H9 (cell line): ENCODE measurements at regions not wholly inside any gene's neighbourhood (a gene's known extent, or its start where the extent isn't known, plus 50 kb on each side); places are given as distances from the start of the nearest gene placed in this dataset.

Experiments used
- DNase-seq: peaks from one replicate; pipeline ENCODE4 v3.0.0-alpha.2; 2017
- H2AFZ ChIP-seq: one replicate; pipeline ENCODE4 v1.6.1; 2013; ENCODE audit warnings: mild to moderate bottlenecking, low read length, control low read depth, moderate library complexity
- H2AK5ac ChIP-seq: 2 replicates; pipeline ENCODE4 v1.6.1; 2013; ENCODE audit warnings: low read length, control low read depth, mixed read lengths; ENCODE audit not compliant: insufficient read length
- H2BK120ac ChIP-seq: one replicate; pipeline ENCODE4 v1.6.1; 2013; ENCODE audit warnings: low read depth, mild to moderate bottlenecking, low read length, control low read depth, inconsistent platforms; ENCODE audit not compliant: poor library complexity, severe bottlenecking
- H2BK12ac ChIP-seq: 2 replicates; pipeline ENCODE4 v1.6.1; 2013; ENCODE audit warnings: low read length, control low read depth, mixed read lengths, low read depth; ENCODE audit not compliant: insufficient read length
- H2BK15ac ChIP-seq: 2 replicates; pipeline ENCODE4 v1.6.1; 2013; ENCODE audit warnings: low read depth, low read length, control low read depth
- H2BK20ac ChIP-seq: one replicate; pipeline ENCODE4 v1.6.1; 2013; ENCODE audit warnings: low read depth, mild to moderate bottlenecking, low read length, control low read depth, inconsistent platforms; ENCODE audit not compliant: poor library complexity, severe bottlenecking
- H2BK5ac ChIP-seq: 2 replicates; pipeline ENCODE4 v1.6.1; 2013; ENCODE audit warnings: low read length, control low read depth, mixed read lengths; ENCODE audit not compliant: insufficient read length
- H3K14ac ChIP-seq: 2 replicates; pipeline ENCODE4 v1.6.1; 2013; ENCODE audit warnings: low read length, control low read depth; ENCODE audit not compliant: insufficient read depth
- H3K18ac ChIP-seq: 2 replicates; pipeline ENCODE4 v1.6.1; 2013; ENCODE audit warnings: low read depth, mild to moderate bottlenecking, mixed read lengths, low read length, control low read depth; ENCODE audit not compliant: insufficient read length
- H3K23ac ChIP-seq: 2 replicates; pipeline ENCODE4 v1.6.1; 2013; ENCODE audit warnings: low read length, control low read depth, mixed read lengths, low read depth; ENCODE audit not compliant: insufficient read length
- H3K23me2 ChIP-seq: 2 replicates; pipeline ENCODE4 v1.6.1; 2013; ENCODE audit warnings: low read depth, mild to moderate bottlenecking, mixed read lengths, low read length, control low read depth; ENCODE audit not compliant: insufficient read length, poor library complexity, severe bottlenecking
- H3K27ac ChIP-seq: 2 replicates; pipeline ENCODE4 v1.5.1; 2013; ENCODE audit warnings: low read length, control low read depth, mixed read lengths, low read depth; ENCODE audit not compliant: insufficient read length
- H3K27me3 ChIP-seq: 2 replicates; pipeline ENCODE4 v1.6.1; 2013; ENCODE audit warnings: low read length, control low read depth, inconsistent platforms; ENCODE audit not compliant: insufficient read depth
- H3K4ac ChIP-seq: 2 replicates; pipeline ENCODE4 v1.6.1; 2013; ENCODE audit warnings: low read depth, mild to moderate bottlenecking, control low read depth, inconsistent platforms, low read length, moderate library complexity
- H3K4me1 ChIP-seq: 2 replicates; pipeline ENCODE4 v1.6.1; 2013; ENCODE audit warnings: low read length, control low read depth, inconsistent platforms; ENCODE audit not compliant: insufficient read depth
- H3K4me2 ChIP-seq: 2 replicates; pipeline ENCODE4 v1.6.1; 2013; ENCODE audit warnings: low read length, control low read depth, mixed read lengths; ENCODE audit not compliant: insufficient read length, insufficient read depth
- H3K56ac ChIP-seq: 2 replicates; pipeline ENCODE4 v1.6.1; 2013; ENCODE audit warnings: low read depth, mild to moderate bottlenecking, mixed read lengths, low read length, control low read depth; ENCODE audit not compliant: insufficient read length
- H3K79me1 ChIP-seq: 2 replicates; pipeline ENCODE4 v1.6.1; 2013; ENCODE audit warnings: low read depth, mild to moderate bottlenecking, moderate library complexity, low read length, control low read depth, inconsistent platforms; ENCODE audit not compliant: insufficient read depth, poor library complexity, severe bottlenecking
- H3K79me2 ChIP-seq: 2 replicates; pipeline ENCODE4 v1.6.1; 2013; ENCODE audit warnings: low read length, control low read depth, inconsistent platforms; ENCODE audit not compliant: insufficient read depth
- H3K9ac ChIP-seq: 2 replicates; pipeline ENCODE4 v1.6.1; 2013; ENCODE audit warnings: low read length, control low read depth, mixed read lengths; ENCODE audit not compliant: insufficient read length; ENCODE audit errors: extremely low read depth
- H3K9me3 ChIP-seq: one replicate; pipeline ENCODE4 v1.6.1; 2013; ENCODE audit warnings: low read depth, low read length, inconsistent platforms; ENCODE audit not compliant: control insufficient read depth
- H3T11ph ChIP-seq: one replicate; pipeline ENCODE4 v1.6.1; 2013; ENCODE audit warnings: mild to moderate bottlenecking, low read length, control low read depth, inconsistent platforms
- H4K20me1 ChIP-seq: one replicate; pipeline ENCODE4 v1.6.1; 2013; ENCODE audit not compliant: control insufficient read depth, insufficient read length, insufficient read depth
- H4K5ac ChIP-seq: 2 replicates; pipeline ENCODE4 v1.6.1; 2013; ENCODE audit warnings: low read depth, mild to moderate bottlenecking, mixed read lengths, low read length, control low read depth; ENCODE audit not compliant: insufficient read length
- H4K8ac ChIP-seq: replicated peaks from 2 replicates; pipeline ENCODE4 v1.6.1; 2013; ENCODE audit warnings: low read length, control low read depth, mixed read lengths, low read depth; ENCODE audit not compliant: insufficient read length
- H4K91ac ChIP-seq: 2 replicates; pipeline ENCODE4 v1.6.1; 2013; ENCODE audit warnings: low read depth, mild to moderate bottlenecking, moderate library complexity, mixed read lengths, low read length, control low read depth; ENCODE audit not compliant: insufficient read length
- H3K27ac Mint-ChIP-seq, 3 experiments: 2 replicates in 2 of 3; 3 replicates in 1 of 3; pipeline ENCODE4 v1.8.0; 2020 to 2021; ENCODE audit warnings: mixed read lengths in 3 of 3, mild to moderate bottlenecking in 1 of 3, moderate library complexity in 1 of 3
- H3K27me3 Mint-ChIP-seq: 2 replicates; pipeline ENCODE4 v1.8.0; 2021; ENCODE audit warnings: low read depth, mild to moderate bottlenecking, moderate library complexity, mixed read lengths
- H3K36me3 Mint-ChIP-seq, 3 experiments: 2 replicates in 2 of 3; 3 replicates in 1 of 3; pipeline ENCODE4 v1.8.0; 2020 to 2021; ENCODE audit warnings: low read depth in 3 of 3, mixed read lengths in 3 of 3; ENCODE audit not compliant: insufficient read depth in 1 of 3
- H3K4me1 Mint-ChIP-seq, 2 experiments: 2 replicates each; pipeline ENCODE4 v1.8.0; 2020; ENCODE audit warnings: mixed read lengths in 2 of 2
- H3K4me3 Mint-ChIP-seq, 2 experiments: 2 replicates in 1 of 2; 3 replicates in 1 of 2; pipeline ENCODE4 v1.8.0; 2020 to 2021; ENCODE audit warnings: mild to moderate bottlenecking in 2 of 2, mixed read lengths in 2 of 2, moderate library complexity in 1 of 2
- H3K9me3 Mint-ChIP-seq, 2 experiments: 2 replicates in 1 of 2; 3 replicates in 1 of 2; pipeline ENCODE4 v1.8.0; 2020; ENCODE audit warnings: mild to moderate bottlenecking in 2 of 2, mixed read lengths in 2 of 2, moderate library complexity in 1 of 2
- WGBS: extraction: QIAGEN DNeasy Blood & Tissue Kit; methylation state at CpG from one replicate; pipeline ENCODE4 v1.1.7; 2013; ENCODE audit warnings: missing lambda C conversion rate, low lambda C conversion rate, mixed read lengths; ENCODE audit not compliant: insufficient read length; ENCODE audit errors: extremely low coverage; 5-methylcytosine and 5-hydroxymethylcytosine counted together
- TF ChIP-seq, protein P1 (sequence below): fragments of 200-600 bp; sonication (generic); conservative IDR thresholded peaks from 3 replicates; pipeline ENCODE4 v1.8.0; 2021; ENCODE audit warnings: antibody characterized with exemption, mild to moderate bottlenecking

DNA sequence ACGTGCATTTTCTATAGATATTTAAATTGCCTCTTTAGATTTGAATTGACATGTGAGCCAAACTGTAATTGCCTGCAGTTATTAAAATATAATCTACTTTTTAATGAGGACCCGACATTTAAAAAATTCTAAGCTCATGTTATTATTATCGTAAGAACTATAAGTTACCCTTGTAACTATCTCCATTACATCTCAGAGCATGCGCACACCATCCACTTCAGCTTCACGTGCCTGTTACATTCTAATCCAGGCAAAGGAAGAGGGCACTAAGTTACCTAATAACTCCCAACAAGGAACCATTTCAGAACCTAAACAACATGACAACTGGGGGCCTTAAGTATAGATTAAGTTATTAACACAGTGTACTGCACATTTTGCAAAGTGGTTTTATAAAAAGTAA, 509.0 kb upstream of the DPP6 start:
- Histone ChIP-seq H2BK15ac (no peak overlapping the region), H3K56ac (no peak overlapping the region), H3K14ac (no peak overlapping the region), H3K4ac (no peak overlapping the region), H3K79me2 (no peaks in the 10 kb centered on the region), H4K20me1 (no peaks in the 10 kb centered on the region), H2BK12ac (no peak overlapping the region), H2BK5ac (no peak overlapping the region), H4K8ac (no peak overlapping the region), H2AFZ (no peak overlapping the region), H3K27me3 (no peaks in the 10 kb centered on the region), H3T11ph (no peak overlapping the region), H3K4me1 (no peaks in the 10 kb centered on the region), H2AK5ac (no peak overlapping the region), H4K91ac (no peak overlapping the region), H3K4me2 (no peak overlapping the region), H4K5ac (no peak overlapping the region), H3K9me3 (peaks cover 13% of the 10 kb centered on the region), H3K23me2 (no peaks in the 10 kb centered on the region), H2BK120ac (no peak overlapping the region), H2BK20ac (no peak overlapping the region), H3K23ac (no peak overlapping the region), H3K18ac (no peak overlapping the region), H3K79me1 (no peaks in the 10 kb centered on the region), H3K27ac (no peak overlapping the region), H3K9ac (no peak overlapping the region)
- no CpG with 5 or more reads among the region's 5 CpGs for WGBS
- H3K4me1 Mint-ChIP-seq, result no peaks in the 10 kb centered on the region
- H3K9me3 Mint-ChIP-seq, result peaks cover 75 to 79% of the 10 kb centered on the region in 2 experiments
- H3K27ac Mint-ChIP-seq, result no peak overlapping the region
- no peaks in the 10 kb centered on the region for H3K27me3 Mint-ChIP-seq
- no peak for DNase-seq
- no peak overlapping the region for H3K4me3 Mint-ChIP-seq
- H3K36me3 Mint-ChIP-seq, result peaks cover 0 to 26% (median 3%) of the 10 kb centered on the region in 3 experiments; a peak in 3 of 7 replicates
- TF ChIP-seq, protein P1, sequence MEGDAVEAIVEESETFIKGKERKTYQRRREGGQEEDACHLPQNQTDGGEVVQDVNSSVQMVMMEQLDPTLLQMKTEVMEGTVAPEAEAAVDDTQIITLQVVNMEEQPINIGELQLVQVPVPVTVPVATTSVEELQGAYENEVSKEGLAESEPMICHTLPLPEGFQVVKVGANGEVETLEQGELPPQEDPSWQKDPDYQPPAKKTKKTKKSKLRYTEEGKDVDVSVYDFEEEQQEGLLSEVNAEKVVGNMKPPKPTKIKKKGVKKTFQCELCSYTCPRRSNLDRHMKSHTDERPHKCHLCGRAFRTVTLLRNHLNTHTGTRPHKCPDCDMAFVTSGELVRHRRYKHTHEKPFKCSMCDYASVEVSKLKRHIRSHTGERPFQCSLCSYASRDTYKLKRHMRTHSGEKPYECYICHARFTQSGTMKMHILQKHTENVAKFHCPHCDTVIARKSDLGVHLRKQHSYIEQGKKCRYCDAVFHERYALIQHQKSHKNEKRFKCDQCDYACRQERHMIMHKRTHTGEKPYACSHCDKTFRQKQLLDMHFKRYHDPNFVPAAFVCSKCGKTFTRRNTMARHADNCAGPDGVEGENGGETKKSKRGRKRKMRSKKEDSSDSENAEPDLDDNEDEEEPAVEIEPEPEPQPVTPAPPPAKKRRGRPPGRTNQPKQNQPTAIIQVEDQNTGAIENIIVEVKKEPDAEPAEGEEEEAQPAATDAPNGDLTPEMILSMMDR, result no peak
